Kidney epithelial cell (primary cell): ENCODE measurements at regions not wholly inside any gene's neighbourhood (a gene's known extent, or its start where the extent isn't known, plus 50 kb on each side); places are given as distances from the start of the nearest gene placed in this dataset.
"Not testable (repeated sequence)": the region's sequence is repeated elsewhere in the genome, so short reads cannot be mapped to it uniquely, and the experiment has no call there.

Experiments used
- DNase-seq: peaks from one replicate; pipeline ENCODE4 v3.0.0-alpha.2; 2010; ENCODE audit warnings: low read depth
- H3K27me3 ChIP-seq: 2 replicates; pipeline ENCODE4 v1.6.0; 2011; ENCODE audit warnings: low read length; ENCODE audit not compliant: control insufficient read depth, insufficient read depth
- H3K36me3 ChIP-seq: 2 replicates; pipeline ENCODE4 v1.5.1; 2011; ENCODE audit warnings: low read length; ENCODE audit not compliant: control insufficient read depth, insufficient read depth
- H3K4me3 ChIP-seq: 2 replicates; pipeline ENCODE4 v1.5.1; 2011; ENCODE audit warnings: low read depth, mild to moderate bottlenecking, control low read depth, low read length
- TF ChIP-seq, protein P1 (sequence below): IDR thresholded peaks from 2 replicates; pipeline ENCODE4 v1.5.1; 2011; ENCODE audit warnings: mild to moderate bottlenecking, moderate library complexity, low read length, control low read depth, inconsistent platforms; ENCODE audit not compliant: insufficient read depth, poor library complexity, severe bottlenecking

DNA sequence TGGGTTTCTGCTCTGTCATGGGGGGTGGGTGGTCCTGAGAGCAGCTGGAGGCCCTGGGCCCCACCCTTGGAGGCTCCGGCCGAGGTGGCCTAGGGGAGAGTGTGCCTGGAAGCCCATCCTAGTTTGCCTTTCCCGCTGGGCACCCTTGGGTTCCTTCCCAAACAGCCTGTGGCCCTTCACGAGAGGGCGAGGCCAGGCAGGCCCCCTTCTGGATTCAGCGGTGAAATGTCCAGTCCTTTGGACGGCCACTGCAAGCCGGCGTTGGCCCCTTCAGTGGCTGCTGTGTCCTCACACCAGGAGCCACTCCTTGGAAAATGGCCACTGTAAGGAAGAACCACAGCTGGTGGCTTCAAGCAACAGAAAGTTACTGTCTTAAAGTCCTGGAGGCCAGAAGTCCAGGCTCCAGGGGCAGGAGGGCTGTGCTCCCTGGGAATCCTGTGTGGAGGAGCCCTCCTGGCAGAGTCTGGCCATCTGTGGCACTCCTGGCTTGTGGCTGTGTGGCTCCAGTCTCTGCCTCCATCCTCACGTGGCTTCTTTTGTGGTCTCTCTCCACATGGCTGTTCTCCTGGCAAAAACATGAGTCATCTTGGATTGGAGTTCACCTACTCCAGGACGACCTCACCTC, 854.1 kb downstream of the TBC1D22A start:
- TF ChIP-seq, protein P1, sequence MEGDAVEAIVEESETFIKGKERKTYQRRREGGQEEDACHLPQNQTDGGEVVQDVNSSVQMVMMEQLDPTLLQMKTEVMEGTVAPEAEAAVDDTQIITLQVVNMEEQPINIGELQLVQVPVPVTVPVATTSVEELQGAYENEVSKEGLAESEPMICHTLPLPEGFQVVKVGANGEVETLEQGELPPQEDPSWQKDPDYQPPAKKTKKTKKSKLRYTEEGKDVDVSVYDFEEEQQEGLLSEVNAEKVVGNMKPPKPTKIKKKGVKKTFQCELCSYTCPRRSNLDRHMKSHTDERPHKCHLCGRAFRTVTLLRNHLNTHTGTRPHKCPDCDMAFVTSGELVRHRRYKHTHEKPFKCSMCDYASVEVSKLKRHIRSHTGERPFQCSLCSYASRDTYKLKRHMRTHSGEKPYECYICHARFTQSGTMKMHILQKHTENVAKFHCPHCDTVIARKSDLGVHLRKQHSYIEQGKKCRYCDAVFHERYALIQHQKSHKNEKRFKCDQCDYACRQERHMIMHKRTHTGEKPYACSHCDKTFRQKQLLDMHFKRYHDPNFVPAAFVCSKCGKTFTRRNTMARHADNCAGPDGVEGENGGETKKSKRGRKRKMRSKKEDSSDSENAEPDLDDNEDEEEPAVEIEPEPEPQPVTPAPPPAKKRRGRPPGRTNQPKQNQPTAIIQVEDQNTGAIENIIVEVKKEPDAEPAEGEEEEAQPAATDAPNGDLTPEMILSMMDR, result no peak
- Histone ChIP-seq H3K36me3 (no peaks in the 10 kb centered on the region), H3K4me3 (no peak overlapping the region), H3K27me3 (no peaks in the 10 kb centered on the region)
- DNase-seq, result no peak

DNA sequence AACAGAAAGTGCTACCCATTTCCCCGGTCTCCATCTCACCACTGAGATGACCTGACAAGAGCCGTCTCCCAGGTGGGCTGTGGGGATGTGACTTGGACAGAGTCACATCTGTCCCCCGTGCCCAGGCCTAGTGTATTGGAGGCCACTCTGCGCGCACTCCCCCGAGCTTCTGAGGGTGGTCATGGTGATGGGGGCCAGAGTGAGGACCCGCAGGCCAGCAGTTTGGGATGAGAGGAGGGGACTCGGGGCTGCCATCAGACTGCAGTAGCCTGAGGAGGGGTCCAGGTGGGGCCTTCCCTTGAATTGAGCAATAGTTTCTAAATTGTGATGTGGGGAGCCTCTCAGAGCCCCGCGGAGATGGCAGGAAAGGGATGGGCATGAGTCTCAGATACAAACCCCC, 852.6 kb downstream of the TBC1D22A start:
- TF ChIP-seq, protein P1, result no peak
- Histone ChIP-seq H3K36me3 (no peaks in the 10 kb centered on the region), H3K27me3 (no peaks in the 10 kb centered on the region), H3K4me3 (no peak overlapping the region)
- no peak for DNase-seq

DNA sequence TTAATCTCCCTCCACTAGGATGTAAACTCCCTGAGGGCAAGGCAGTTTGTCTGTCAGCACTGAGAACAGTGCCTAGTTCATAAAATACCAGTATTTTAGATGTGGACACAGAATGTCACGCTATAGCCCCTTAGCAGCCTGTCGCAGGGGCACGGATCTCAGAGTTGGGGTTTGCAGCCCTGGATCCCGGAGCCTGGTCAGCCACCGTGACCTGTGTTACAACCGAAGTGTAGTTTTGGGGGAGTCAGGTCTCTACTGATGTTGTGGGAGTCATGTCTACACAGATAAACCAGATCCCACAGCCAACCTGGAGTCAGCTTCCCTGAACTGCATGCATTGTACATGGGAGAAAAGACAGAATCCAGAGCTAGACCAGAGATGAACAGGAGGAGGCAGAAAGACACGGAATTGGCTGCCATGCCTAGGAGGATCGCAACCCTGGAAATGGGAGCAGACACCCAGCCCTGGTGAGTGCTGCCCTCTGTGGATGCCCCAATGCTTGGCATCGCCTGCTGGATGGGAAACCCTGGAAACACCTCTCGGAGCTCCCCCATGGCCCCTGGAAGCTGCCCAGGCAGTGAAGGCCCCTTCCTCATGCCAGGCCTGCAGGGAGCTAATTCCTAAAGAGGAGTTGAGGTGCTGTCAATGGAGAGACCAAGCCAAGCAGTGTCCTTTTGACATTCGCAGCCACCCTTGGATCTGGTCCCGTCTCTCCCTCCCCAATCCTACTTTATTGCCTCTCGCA, 851.3 kb downstream of the TBC1D22A start:
- TF ChIP-seq, protein P1, result no peak
- no peak for DNase-seq
- Histone ChIP-seq H3K36me3 (no peaks in the 10 kb centered on the region), H3K27me3 (no peaks in the 10 kb centered on the region), H3K4me3 (no peak overlapping the region)

DNA sequence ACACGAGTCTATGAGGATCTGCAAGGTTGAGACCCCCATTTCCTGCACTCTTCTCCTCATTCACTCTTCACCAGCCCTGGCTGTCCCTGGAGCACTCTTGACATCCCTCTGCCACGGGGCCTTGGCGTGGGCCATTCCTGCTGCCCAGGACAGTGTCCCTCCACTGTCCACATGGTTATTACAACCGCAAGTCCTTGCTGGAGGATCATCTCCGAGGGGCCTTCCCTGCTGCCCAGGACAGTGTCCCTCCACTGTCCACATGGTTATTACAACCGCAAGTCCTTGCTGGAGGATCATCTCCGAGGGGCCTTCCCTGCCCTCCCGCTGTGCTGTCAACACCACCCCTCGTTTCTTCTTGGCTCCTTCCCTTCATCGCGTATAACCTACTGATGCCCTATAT, 850.7 kb downstream of the TBC1D22A start:
- DNase-seq, H3K36me3 ChIP-seq, H3K4me3 ChIP-seq, H3K27me3 ChIP-seq: not testable (repeated sequence)

DNA sequence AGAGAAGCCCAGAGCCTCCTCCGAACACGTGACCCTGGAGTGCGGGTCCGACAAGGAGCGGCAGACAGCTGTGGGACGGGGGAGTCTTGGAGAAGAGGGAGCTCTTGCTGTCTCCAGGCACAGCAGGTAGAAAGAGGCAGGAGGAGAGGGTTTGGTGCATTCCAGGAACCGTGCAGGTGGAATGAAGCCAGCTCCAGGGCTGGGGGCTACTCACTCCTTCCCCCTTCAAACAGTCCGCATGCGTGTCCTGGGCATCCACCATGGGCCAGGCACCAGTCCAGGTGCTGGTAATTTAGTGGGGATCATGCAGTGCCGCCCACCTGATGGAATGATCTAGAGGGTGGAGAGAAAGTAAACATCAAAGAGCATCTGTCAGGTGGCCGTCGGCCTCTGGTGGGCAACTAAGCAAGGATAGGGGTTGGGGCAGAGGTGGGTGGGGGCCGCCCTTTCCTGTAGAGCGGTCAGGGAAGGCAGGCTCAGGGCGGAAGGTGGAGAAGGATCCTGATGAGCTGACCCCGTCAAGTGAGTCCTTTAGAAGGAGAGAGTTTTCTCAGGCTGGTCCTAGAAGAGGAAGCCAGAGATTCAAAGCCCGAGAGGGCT, 850.0 kb downstream of the TBC1D22A start:
- Histone ChIP-seq H3K27me3 (no peaks in the 10 kb centered on the region), H3K4me3 (no peak overlapping the region), H3K36me3 (no peaks in the 10 kb centered on the region)
- TF ChIP-seq, protein P1, result no peak
- DNase-seq, result no peak

DNA sequence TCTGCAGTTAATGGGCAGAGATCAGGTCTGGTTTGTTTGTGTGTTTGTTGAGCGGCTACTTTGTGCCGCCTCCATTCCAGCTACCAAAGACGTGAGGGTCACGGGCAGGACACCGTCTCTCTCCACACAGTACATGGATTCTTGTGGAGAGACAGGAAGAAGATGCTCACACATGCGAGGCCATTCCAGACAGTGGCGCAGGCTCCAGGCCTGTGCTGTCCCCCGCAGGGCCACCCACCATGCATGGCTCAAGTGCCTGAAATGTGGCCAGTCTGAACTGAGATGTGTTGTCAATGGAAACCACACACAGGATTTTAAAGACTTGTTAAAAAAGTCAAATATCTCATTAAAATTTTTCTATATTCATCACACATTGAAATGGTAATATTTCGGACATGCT, 848.3 kb downstream of the TBC1D22A start:
- no peak overlapping the region for H3K4me3 ChIP-seq
- DNase-seq, result no peak
- H3K36me3 ChIP-seq, result no peaks in the 10 kb centered on the region
- TF ChIP-seq, protein P1, result no peak
- no peaks in the 10 kb centered on the region for H3K27me3 ChIP-seq
